Trophoblast cell (in vitro differentiated cells and primary cell): ENCODE measurements at regions not wholly inside any gene's neighbourhood (a gene's known extent, or its start where the extent isn't known, plus 50 kb on each side); places are given as distances from the start of the nearest gene placed in this dataset.

ENCODE experiments used
- DNase-seq, 2 donors: peaks; one replicate each; pipeline ENCODE4 v3.0.0-alpha.2; 2016
- H2AFZ ChIP-seq: 2 replicates; pipeline ENCODE4 v1.6.1; 2013; ENCODE audit warnings: low read length, moderate library complexity, mild to moderate bottlenecking; ENCODE audit not compliant: insufficient read depth, poor library complexity
- H2AK5ac ChIP-seq: 2 replicates; pipeline ENCODE4 v1.6.1; 2013; ENCODE audit warnings: mild to moderate bottlenecking, low read length
- H2BK120ac ChIP-seq: 2 replicates; pipeline ENCODE4 v1.6.1; 2013; ENCODE audit warnings: low read length, mild to moderate bottlenecking, moderate library complexity; ENCODE audit not compliant: insufficient read depth, poor library complexity
- H2BK12ac ChIP-seq: 2 replicates; pipeline ENCODE4 v1.6.1; 2013; ENCODE audit warnings: mild to moderate bottlenecking, low read length, moderate library complexity
- H2BK5ac ChIP-seq: 2 replicates; pipeline ENCODE4 v1.6.1; 2013; ENCODE audit warnings: low read length, low read depth, moderate library complexity, mild to moderate bottlenecking; ENCODE audit not compliant: poor library complexity
- H3K14ac ChIP-seq: 2 replicates; pipeline ENCODE4 v1.6.1; 2013; ENCODE audit warnings: mild to moderate bottlenecking, low read length
- H3K18ac ChIP-seq: 2 replicates; pipeline ENCODE4 v1.6.1; 2013; ENCODE audit warnings: mild to moderate bottlenecking, low read length
- H3K23ac ChIP-seq: 2 replicates; pipeline ENCODE4 v1.6.1; 2013; ENCODE audit warnings: low read length
- H3K27ac ChIP-seq: 2 replicates; pipeline ENCODE4 v1.5.1; 2013; ENCODE audit warnings: low read depth, mild to moderate bottlenecking, inconsistent platforms, low read length, moderate library complexity
- H3K27me3 ChIP-seq: 2 replicates; pipeline ENCODE4 v1.6.1; 2013; ENCODE audit warnings: inconsistent platforms, mild to moderate bottlenecking, low read length, moderate library complexity; ENCODE audit not compliant: insufficient read depth
- H3K36me3 ChIP-seq, 2 experiments: 1 replicate in 1 of 2; 2 replicates in 1 of 2; pipeline ENCODE4 v1.6.1; 2013; ENCODE audit warnings: low read length in 2 of 2, mild to moderate bottlenecking in 2 of 2, moderate library complexity in 1 of 2; ENCODE audit not compliant: insufficient read depth in 2 of 2, control insufficient read depth in 1 of 2
- H3K4ac ChIP-seq: 2 replicates; pipeline ENCODE4 v1.6.1; 2013; ENCODE audit warnings: low read depth, mild to moderate bottlenecking, low read length, moderate library complexity
- H3K4me1 ChIP-seq, 2 experiments: 1 replicate in 1 of 2; 2 replicates in 1 of 2; pipeline ENCODE4 v1.6.1; 2013; ENCODE audit warnings: low read length in 2 of 2, mild to moderate bottlenecking in 2 of 2, moderate library complexity in 1 of 2; ENCODE audit not compliant: insufficient read depth in 2 of 2, control insufficient read depth in 1 of 2
- H3K4me2 ChIP-seq: 2 replicates; pipeline ENCODE4 v1.6.1; 2013; ENCODE audit warnings: inconsistent platforms, mild to moderate bottlenecking, low read length, moderate library complexity
- H3K4me3 ChIP-seq: 2 replicates; pipeline ENCODE4 v1.5.1; 2013; ENCODE audit warnings: mild to moderate bottlenecking, low read depth, low read length, inconsistent platforms
- H3K79me1 ChIP-seq: one replicate; pipeline ENCODE4 v1.6.1; 2013; ENCODE audit warnings: low read length
- H3K79me2 ChIP-seq: 2 replicates; pipeline ENCODE4 v1.6.1; 2013; ENCODE audit warnings: low read length, mild to moderate bottlenecking; ENCODE audit not compliant: control insufficient read depth, insufficient read depth, poor library complexity
- H3K9ac ChIP-seq: 2 replicates; pipeline ENCODE4 v1.6.1; 2013; ENCODE audit warnings: mild to moderate bottlenecking, low read length
- H3K9me3 ChIP-seq: 2 replicates; pipeline ENCODE4 v1.6.1; 2013; ENCODE audit warnings: low read depth, mild to moderate bottlenecking, control low read depth, inconsistent platforms, low read length; ENCODE audit not compliant: insufficient read depth
- H4K12ac ChIP-seq: 2 replicates; pipeline ENCODE4 v1.6.1; 2013; ENCODE audit warnings: low read depth, mild to moderate bottlenecking, low read length, moderate library complexity
- H4K8ac ChIP-seq: 2 replicates; pipeline ENCODE4 v1.6.1; 2013; ENCODE audit warnings: low read depth, mild to moderate bottlenecking, low read length, moderate library complexity
- H4K91ac ChIP-seq: one replicate; pipeline ENCODE4 v1.6.1; 2013; ENCODE audit warnings: low read depth, mild to moderate bottlenecking, low read length, moderate library complexity
- whole genome bisulfite sequencing: extraction: QIAGEN DNeasy Blood & Tissue Kit; methylation state at CpG from one replicate; pipeline ENCODE4 v1.1.7; 2013; ENCODE audit warnings: missing lambda C conversion rate; ENCODE audit not compliant: insufficient read length, insufficient coverage; ENCODE audit errors: extremely low coverage; 5-methylcytosine and 5-hydroxymethylcytosine counted together

GRCh38 chr5:89232139-89232603 lies 349.2 kb upstream of the MEF2C start:
- no CpG with 5 or more reads among the region's 3 CpGs for WGBS

DNA sequence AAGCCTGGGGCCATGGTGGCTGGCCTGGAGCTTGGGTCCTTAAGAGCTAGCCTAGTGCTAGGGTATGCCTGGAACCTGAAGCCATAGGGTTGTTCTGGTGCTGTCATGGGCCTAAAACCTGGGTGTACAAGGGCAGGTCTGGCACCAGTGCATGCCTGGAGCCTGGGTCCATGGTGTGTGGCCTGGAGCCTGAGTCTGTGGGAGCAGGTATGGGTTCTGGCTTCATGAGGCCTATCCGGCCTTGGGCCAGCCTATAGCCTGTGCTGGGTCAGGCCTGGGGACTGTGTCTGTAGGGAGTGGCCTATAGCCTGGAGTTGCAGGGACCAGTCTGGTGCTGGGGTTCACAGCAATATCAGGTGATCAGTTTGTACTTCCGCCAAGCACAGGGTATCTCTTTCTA lies 347.2 kb upstream of the MEF2C start:
- no peak overlapping the region for H2BK120ac ChIP-seq
- H3K4ac ChIP-seq, result no peak overlapping the region
- no peak overlapping the region for H3K4me3 ChIP-seq
- no peak overlapping the region for H3K9ac ChIP-seq
- no CpG with 5 or more reads among the region's 2 CpGs for WGBS
- H3K14ac ChIP-seq, result no peak overlapping the region
- H3K79me1 ChIP-seq, result no peaks in the 10 kb centered on the region
- H3K79me2 ChIP-seq, result no peaks in the 10 kb centered on the region
- H2AK5ac ChIP-seq, result no peak overlapping the region
- no peak for DNase-seq
- H4K91ac ChIP-seq, result no peak overlapping the region
- no peak overlapping the region for H3K18ac ChIP-seq
- H3K9me3 ChIP-seq, result no peaks in the 10 kb centered on the region
- no peaks in the 10 kb centered on the region for H3K27me3 ChIP-seq
- no peak overlapping the region for H3K27ac ChIP-seq
- no peaks in the 10 kb centered on the region for H3K36me3 ChIP-seq
- H3K4me2 ChIP-seq, result no peak overlapping the region
- H2BK5ac ChIP-seq, result no peak overlapping the region
- no peak overlapping the region for H4K12ac ChIP-seq
- no peak overlapping the region for H2BK12ac ChIP-seq
- H2AFZ ChIP-seq, result no peak overlapping the region
- no peak overlapping the region for H3K23ac ChIP-seq
- no peak overlapping the region for H4K8ac ChIP-seq
- H3K4me1 ChIP-seq, result no peaks in the 10 kb centered on the region

More at GRCh38 chr5:89232139-89232603, 349.2 kb upstream of the MEF2C start:
- Histone ChIP-seq H3K36me3 (no peaks in the 10 kb centered on the region), H3K79me2 (no peaks in the 10 kb centered on the region), H2BK12ac (no peak overlapping the region), H3K14ac (no peak overlapping the region), H3K4me1 (no peaks in the 10 kb centered on the region), H3K9me3 (no peaks in the 10 kb centered on the region), H3K4me3 (no peak overlapping the region), H2BK120ac (no peak overlapping the region), H2AK5ac (no peak overlapping the region), H3K79me1 (no peaks in the 10 kb centered on the region), H3K18ac (no peak overlapping the region), H3K23ac (no peak overlapping the region), H2BK5ac (no peak overlapping the region), H3K9ac (no peak overlapping the region), H4K91ac (no peak overlapping the region), H2AFZ (no peak overlapping the region), H3K27me3 (no peaks in the 10 kb centered on the region), H4K12ac (no peak overlapping the region), H3K27ac (no peak overlapping the region), H3K4me2 (no peak overlapping the region), H4K8ac (no peak overlapping the region), H3K4ac (no peak overlapping the region)
- no peak for DNase-seq

GRCh38 chr5:89229331-89230070 lies 346.5 kb upstream of the MEF2C start:
- WGBS, result no CpG with 5 or more reads among the region's 8 CpGs
- Histone ChIP-seq H3K79me1 (no peaks in the 10 kb centered on the region), H3K9me3 (no peaks in the 10 kb centered on the region), H2BK120ac (no peak overlapping the region), H3K4me3 (no peak overlapping the region), H2AK5ac (no peak overlapping the region), H3K4me2 (no peak overlapping the region), H2AFZ (no peak overlapping the region), H3K9ac (no peak overlapping the region), H3K4me1 (no peaks in the 10 kb centered on the region), H3K18ac (no peak overlapping the region), H2BK5ac (no peak overlapping the region), H4K12ac (no peak overlapping the region), H3K14ac (no peak overlapping the region), H3K4ac (no peak overlapping the region), H3K79me2 (no peaks in the 10 kb centered on the region), H4K8ac (no peak overlapping the region), H3K36me3 (no peaks in the 10 kb centered on the region), H4K91ac (no peak overlapping the region), H3K27me3 (no peaks in the 10 kb centered on the region), H3K23ac (no peak overlapping the region), H2BK12ac (no peak overlapping the region), H3K27ac (no peak overlapping the region)
- no peak for DNase-seq

- H3K36me3 ChIP-seq, result no peaks in the 10 kb centered on the region
- H3K79me1 ChIP-seq, result no peaks in the 10 kb centered on the region
- H3K14ac ChIP-seq, result no peak overlapping the region
- H2AK5ac ChIP-seq, result no peak overlapping the region
- no peak overlapping the region for H4K12ac ChIP-seq
- no CpG with 5 or more reads among the region's 1 CpG for WGBS
- no peak overlapping the region for H3K4me3 ChIP-seq
- no peak overlapping the region for H4K91ac ChIP-seq
- no peak overlapping the region for H3K4ac ChIP-seq
- H2AFZ ChIP-seq, result no peak overlapping the region
- H3K27ac ChIP-seq, result no peak overlapping the region
- H2BK120ac ChIP-seq, result no peak overlapping the region
- no peak overlapping the region for H3K23ac ChIP-seq
- DNase-seq, result no peak
- H3K9me3 ChIP-seq, result no peaks in the 10 kb centered on the region
- no peaks in the 10 kb centered on the region for H3K4me1 ChIP-seq
- no peaks in the 10 kb centered on the region for H3K27me3 ChIP-seq
- H3K9ac ChIP-seq, result no peak overlapping the region
- H3K4me2 ChIP-seq, result no peak overlapping the region
- no peak overlapping the region for H3K18ac ChIP-seq
- no peak overlapping the region for H4K8ac ChIP-seq
- no peak overlapping the region for H2BK12ac ChIP-seq
- H2BK5ac ChIP-seq, result no peak overlapping the region
- no peaks in the 10 kb centered on the region for H3K79me2 ChIP-seq
These were observed 345.4 kb upstream of the MEF2C start for GRCh38 chr5:89228355-89228754.
